Gastroesophageal sphincter (tissue), 3 donors: ENCODE measurements at regions not wholly inside any gene's neighbourhood (a gene's known extent, or its start where the extent isn't known, plus 50 kb on each side); places are given as distances from the start of the nearest gene placed in this dataset.

Experiments used
- EP300 ChIP-seq: sonication (generic); formaldehyde crosslinking; IDR thresholded peaks from one replicate; pipeline ENCODE4 v1.6.1; 2017; ENCODE audit warnings: antibody characterized with exemption, mild to moderate bottlenecking
- POLR2A ChIP-seq, 2 donors: fragments of 450-650 bp; IDR thresholded peaks; one replicate each; pipeline ENCODE4 v1.6.1; 2017; ENCODE audit warnings: antibody characterized with exemption in 2 of 2, mild to moderate bottlenecking in 2 of 2, moderate library complexity in 1 of 2
- TF ChIP-seq, protein P1 (sequence below), 4 experiments: fragments of 200-600 bp in 2 of 4; fragments of 450-650 bp in 2 of 4; sonication (generic) in 1 of 4; IDR thresholded peaks; one replicate each; pipeline ENCODE4 v1.5.1; 2017 to 2019; ENCODE audit warnings: antibody characterized with exemption in 4 of 4, mild to moderate bottlenecking in 2 of 4, moderate library complexity in 2 of 4

DNA sequence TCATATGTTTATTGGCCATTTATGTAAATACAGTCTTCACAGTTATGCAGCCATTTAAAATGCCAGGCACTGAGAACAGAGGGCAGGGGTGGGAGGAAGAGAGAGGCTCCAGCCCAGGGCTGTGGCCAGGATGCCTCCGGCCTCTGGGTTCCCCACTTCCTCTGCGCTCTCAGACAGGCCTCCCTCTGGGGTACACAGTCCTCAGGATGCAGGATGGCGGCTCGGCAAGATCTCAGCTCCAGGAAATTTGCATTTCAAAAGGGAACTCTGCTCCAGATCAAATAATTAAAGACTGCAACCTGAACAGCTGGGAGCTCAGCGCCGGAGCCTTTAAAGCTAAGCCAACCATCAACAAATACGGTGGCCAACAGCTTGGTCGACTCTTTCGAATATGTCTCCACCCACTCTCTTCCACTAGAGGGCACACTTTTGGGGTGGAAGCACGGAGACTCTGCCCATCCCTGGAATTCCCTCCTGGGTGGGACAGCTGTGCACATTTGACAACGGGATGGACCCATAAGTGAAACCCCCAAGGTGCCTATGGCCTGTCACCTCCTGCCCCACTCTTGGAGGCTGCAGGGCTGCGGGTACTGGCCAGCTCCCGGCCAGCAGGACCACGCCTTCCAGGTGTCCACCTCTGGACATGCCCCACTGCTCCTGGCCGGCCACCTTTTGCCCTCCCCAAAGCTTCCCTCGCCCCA, 1044.7 kb downstream of the BRD1 start:
- TF ChIP-seq, protein P1, sequence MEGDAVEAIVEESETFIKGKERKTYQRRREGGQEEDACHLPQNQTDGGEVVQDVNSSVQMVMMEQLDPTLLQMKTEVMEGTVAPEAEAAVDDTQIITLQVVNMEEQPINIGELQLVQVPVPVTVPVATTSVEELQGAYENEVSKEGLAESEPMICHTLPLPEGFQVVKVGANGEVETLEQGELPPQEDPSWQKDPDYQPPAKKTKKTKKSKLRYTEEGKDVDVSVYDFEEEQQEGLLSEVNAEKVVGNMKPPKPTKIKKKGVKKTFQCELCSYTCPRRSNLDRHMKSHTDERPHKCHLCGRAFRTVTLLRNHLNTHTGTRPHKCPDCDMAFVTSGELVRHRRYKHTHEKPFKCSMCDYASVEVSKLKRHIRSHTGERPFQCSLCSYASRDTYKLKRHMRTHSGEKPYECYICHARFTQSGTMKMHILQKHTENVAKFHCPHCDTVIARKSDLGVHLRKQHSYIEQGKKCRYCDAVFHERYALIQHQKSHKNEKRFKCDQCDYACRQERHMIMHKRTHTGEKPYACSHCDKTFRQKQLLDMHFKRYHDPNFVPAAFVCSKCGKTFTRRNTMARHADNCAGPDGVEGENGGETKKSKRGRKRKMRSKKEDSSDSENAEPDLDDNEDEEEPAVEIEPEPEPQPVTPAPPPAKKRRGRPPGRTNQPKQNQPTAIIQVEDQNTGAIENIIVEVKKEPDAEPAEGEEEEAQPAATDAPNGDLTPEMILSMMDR (IDR thresholded peaks at IDR 0.05) = no peak
- TF ChIP-seq POLR2A (IDR thresholded peaks at IDR 0.05) = no peak
- TF ChIP-seq EP300 = no peak
